Hepatocyte (in vitro differentiated cells): ENCODE measurements at regions not wholly inside any gene's neighbourhood (a gene's known extent, or its start where the extent isn't known, plus 50 kb on each side); places are given as distances from the start of the nearest gene placed in this dataset.

ENCODE experiments used
- DNase-seq: peaks from one replicate; pipeline ENCODE4 v3.0.0-alpha.2; 2016; ENCODE audit warnings: low spot score
- H2AFZ ChIP-seq: fragments of 200-600 bp; sonication (generic); 2 replicates; pipeline ENCODE4 v1.6.0; 2016; ENCODE audit warnings: antibody characterized with exemption, mild to moderate bottlenecking
- H3K27ac ChIP-seq: fragments of 200-600 bp; sonication (generic); 2 replicates; pipeline ENCODE4 v1.5.1; 2016; ENCODE audit warnings: mild to moderate bottlenecking
- H3K27me3 ChIP-seq: fragments of 200-600 bp; sonication (generic); 2 replicates; pipeline ENCODE4 v1.6.1; 2016
- H3K36me3 ChIP-seq: fragments of 200-600 bp; sonication (generic); replicated peaks from 2 replicates; pipeline ENCODE4 v1.5.1; 2016; ENCODE audit warnings: low read depth; ENCODE audit not compliant: insufficient read depth
- H3K4me1 ChIP-seq: fragments of 200-600 bp; sonication (generic); 2 replicates; pipeline ENCODE4 v1.5.1; 2016; ENCODE audit warnings: mild to moderate bottlenecking, moderate library complexity; ENCODE audit not compliant: insufficient read depth
- H3K4me2 ChIP-seq: fragments of 200-600 bp; sonication (generic); 2 replicates; pipeline ENCODE4 v1.6.0; 2016
- H3K4me3 ChIP-seq: fragments of 200-600 bp; sonication (generic); 2 replicates; pipeline ENCODE4 v1.5.1; 2016; ENCODE audit warnings: mild to moderate bottlenecking
- H3K79me2 ChIP-seq: fragments of 200-600 bp; sonication (generic); 2 replicates; pipeline ENCODE4 v1.6.0; 2017; ENCODE audit warnings: mild to moderate bottlenecking
- H3K9me2 ChIP-seq: fragments of 200-600 bp; sonication (generic); replicated peaks from 2 replicates; pipeline ENCODE4 v1.6.0; 2017; ENCODE audit warnings: mild to moderate bottlenecking; ENCODE audit not compliant: insufficient read depth
- H3K9me3 ChIP-seq: fragments of 200-600 bp; sonication (generic); 2 replicates; pipeline ENCODE4 v1.5.1; 2016; ENCODE audit warnings: low read depth, mild to moderate bottlenecking
- H4K20me1 ChIP-seq: fragments of 200-600 bp; sonication (generic); 2 replicates; pipeline ENCODE4 v1.6.0; 2016; ENCODE audit warnings: mild to moderate bottlenecking; ENCODE audit not compliant: insufficient read depth, poor library complexity, severe bottlenecking
- EZH2 ChIP-seq: fragments of 200-600 bp; sonication (generic); IDR thresholded peaks from 2 replicates; pipeline ENCODE4 v1.6.1; 2016; ENCODE audit warnings: antibody characterized with exemption, mild to moderate bottlenecking, borderline replicate concordance
- EZH2phosphoT487 ChIP-seq: fragments of 200-600 bp; sonication (generic); IDR thresholded peaks from one replicate; pipeline ENCODE4 v1.6.1; 2018; ENCODE audit warnings: antibody characterized with exemption, mild to moderate bottlenecking, low read depth, moderate library complexity; ENCODE audit not compliant: unreplicated experiment, severe bottlenecking
- WGBS: methylation state at CpG from one replicate; pipeline ENCODE4 v1.1.6; 2016; ENCODE audit warnings: low lambda C conversion rate; ENCODE audit errors: missing lambda C conversion rate; 5-methylcytosine and 5-hydroxymethylcytosine counted together
- TF ChIP-seq, protein P1 (sequence below): fragments of 200-600 bp; sonication (generic); IDR thresholded peaks from 2 replicates; pipeline ENCODE4 v1.5.1; 2016; ENCODE audit warnings: antibody characterized with exemption, mild to moderate bottlenecking; ENCODE audit not compliant: poor library complexity

DNA sequence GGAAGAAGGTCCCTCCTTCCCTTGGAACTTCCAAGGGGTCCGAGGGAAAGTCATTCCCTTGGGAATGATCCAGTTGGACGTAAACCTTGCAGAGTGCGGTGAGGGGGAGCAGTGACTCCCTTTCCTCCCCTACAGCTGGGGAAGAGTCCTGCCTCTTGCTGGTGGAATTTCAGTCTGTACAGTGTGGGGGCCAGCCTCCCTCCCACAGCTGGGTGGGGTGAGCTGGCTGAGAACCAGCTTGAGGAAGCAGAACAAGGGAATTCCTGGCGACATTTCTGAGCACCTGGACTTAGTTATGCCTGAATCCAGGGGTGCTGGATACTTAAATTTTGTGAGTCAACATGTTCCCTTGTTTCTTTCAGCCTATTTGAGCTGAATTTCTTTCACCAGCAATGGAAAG is 152.0 kb downstream of the ANKRD60 start:
- Histone ChIP-seq H3K4me2 (no peak overlapping the region), H3K4me1 (no peaks in the 10 kb centered on the region), H3K36me3 (no peaks in the 10 kb centered on the region), H3K9me3 (no peaks in the 10 kb centered on the region), H4K20me1 (no peaks in the 10 kb centered on the region), H3K27me3 (no peaks in the 10 kb centered on the region), H3K79me2 (no peaks in the 10 kb centered on the region), H2AFZ (no peak overlapping the region), H3K4me3 (no peak overlapping the region), H3K27ac (no peak overlapping the region), H3K9me2 (no peaks in the 10 kb centered on the region)
- WGBS = 66% methylated on average over 4 of the region's 4 CpGs
- DNase-seq = no peak
- TF ChIP-seq, protein P1, sequence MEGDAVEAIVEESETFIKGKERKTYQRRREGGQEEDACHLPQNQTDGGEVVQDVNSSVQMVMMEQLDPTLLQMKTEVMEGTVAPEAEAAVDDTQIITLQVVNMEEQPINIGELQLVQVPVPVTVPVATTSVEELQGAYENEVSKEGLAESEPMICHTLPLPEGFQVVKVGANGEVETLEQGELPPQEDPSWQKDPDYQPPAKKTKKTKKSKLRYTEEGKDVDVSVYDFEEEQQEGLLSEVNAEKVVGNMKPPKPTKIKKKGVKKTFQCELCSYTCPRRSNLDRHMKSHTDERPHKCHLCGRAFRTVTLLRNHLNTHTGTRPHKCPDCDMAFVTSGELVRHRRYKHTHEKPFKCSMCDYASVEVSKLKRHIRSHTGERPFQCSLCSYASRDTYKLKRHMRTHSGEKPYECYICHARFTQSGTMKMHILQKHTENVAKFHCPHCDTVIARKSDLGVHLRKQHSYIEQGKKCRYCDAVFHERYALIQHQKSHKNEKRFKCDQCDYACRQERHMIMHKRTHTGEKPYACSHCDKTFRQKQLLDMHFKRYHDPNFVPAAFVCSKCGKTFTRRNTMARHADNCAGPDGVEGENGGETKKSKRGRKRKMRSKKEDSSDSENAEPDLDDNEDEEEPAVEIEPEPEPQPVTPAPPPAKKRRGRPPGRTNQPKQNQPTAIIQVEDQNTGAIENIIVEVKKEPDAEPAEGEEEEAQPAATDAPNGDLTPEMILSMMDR = no peak
- no peak for TF ChIP-seq EZH2phosphoT487
- no peak for TF ChIP-seq EZH2

DNA sequence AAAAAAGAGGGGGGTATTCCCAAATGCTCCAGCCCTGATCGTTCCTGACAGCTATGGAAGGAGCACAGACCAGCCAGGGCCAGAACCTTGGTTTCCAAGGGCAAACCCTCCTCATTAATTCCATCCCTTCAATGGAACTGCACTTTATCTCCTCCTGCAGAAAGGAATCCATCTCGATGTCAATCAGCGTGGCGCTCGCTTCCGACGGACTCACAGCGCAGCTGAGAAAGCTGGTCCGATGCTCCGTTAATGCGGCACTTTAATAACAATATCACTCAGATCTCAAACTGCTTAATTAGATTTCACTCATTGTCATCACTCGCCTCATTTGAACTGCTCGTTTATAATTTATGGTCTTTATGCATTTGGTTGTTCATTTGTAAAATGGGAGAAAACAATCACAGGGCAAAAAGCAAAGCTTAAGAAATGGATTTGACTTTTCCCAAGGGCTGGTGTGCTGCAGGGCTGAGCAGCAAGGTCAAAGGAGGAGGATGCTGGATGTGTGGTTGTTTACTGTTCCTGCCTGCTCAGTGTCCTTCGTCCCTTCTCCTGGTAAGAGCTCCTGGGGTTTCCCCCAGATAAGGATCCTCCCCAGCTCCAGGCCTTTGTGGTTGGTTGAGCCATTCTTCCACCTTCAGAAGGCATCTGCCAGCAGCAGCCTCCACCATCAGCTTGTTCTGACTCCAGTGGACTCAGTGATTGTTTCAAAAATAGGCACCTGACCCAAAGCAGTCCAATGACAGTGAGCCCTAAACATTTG is 152.7 kb downstream of the ANKRD60 start:
- H3K27ac ChIP-seq = no peak overlapping the region
- H3K79me2 ChIP-seq = no peaks in the 10 kb centered on the region
- H3K4me2 ChIP-seq = no peak overlapping the region
- no peak for DNase-seq
- H3K4me3 ChIP-seq = no peak overlapping the region
- 88% methylated on average over 14 of the region's 14 CpGs for WGBS
- H2AFZ ChIP-seq = no peak overlapping the region
- H3K4me1 ChIP-seq = no peaks in the 10 kb centered on the region
- no peaks in the 10 kb centered on the region for H3K27me3 ChIP-seq
- no peaks in the 10 kb centered on the region for H4K20me1 ChIP-seq
- no peaks in the 10 kb centered on the region for H3K9me2 ChIP-seq
- TF ChIP-seq EZH2 (no peak), EZH2phosphoT487 (no peak)
- TF ChIP-seq, protein P1 = no peak
- H3K36me3 ChIP-seq = no peaks in the 10 kb centered on the region
- H3K9me3 ChIP-seq = no peaks in the 10 kb centered on the region

DNA sequence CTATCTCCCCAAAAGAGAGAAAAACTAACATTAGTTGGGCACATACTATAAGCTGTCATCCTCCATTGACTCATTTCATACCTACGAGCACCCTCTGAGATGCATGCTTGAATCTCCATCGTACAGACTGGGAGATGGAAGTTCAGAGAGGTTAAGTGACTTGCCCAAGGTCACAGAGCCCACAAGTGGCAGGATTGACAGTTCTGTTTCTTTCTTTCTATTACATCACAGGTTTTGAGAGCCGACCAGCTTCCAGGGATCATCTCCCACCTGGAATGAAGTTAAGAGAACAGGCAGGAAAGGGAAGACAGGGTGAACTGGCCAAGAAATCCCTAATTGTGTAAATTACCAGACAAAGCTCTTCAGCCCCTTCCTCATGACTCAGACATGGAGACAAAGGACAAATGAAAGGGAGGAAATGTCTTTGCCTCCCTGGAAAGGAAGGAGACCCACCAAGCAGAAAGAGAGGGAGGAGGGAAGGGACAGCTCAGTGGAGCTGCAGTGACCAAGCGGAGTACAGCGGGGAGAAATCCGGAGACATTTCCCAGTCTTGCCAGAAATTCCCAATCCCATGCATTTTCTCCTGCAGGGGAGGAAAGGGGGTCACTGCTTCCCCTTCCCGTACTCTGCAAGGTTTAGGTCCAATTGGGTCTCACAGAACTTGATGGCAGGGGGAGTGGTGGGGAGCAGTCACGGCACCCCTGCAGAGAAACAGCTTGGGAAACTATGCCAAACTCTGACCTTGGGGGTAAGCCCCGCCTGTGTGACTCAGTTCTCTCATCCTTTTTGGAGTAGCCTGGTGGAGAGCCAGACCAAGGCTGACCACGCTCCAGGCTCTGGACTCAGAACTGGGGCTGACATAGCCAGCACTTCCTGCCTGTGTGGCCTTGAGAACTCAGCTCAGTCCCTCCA is 154.3 kb downstream of the ANKRD60 start:
- no peak overlapping the region for H3K4me2 ChIP-seq
- H3K4me1 ChIP-seq = no peaks in the 10 kb centered on the region
- H3K27ac ChIP-seq = no peak overlapping the region
- H3K4me3 ChIP-seq = no peak overlapping the region
- DNase-seq = no peak
- TF ChIP-seq EZH2 = no peak
- TF ChIP-seq EZH2phosphoT487 = no peak
- TF ChIP-seq, protein P1 = no peak
- H3K9me3 ChIP-seq = no peaks in the 10 kb centered on the region
- WGBS = 82% methylated on average over 10 of the region's 10 CpGs
- no peaks in the 10 kb centered on the region for H3K27me3 ChIP-seq
- H3K9me2 ChIP-seq = no peaks in the 10 kb centered on the region
- H4K20me1 ChIP-seq = no peaks in the 10 kb centered on the region
- H3K36me3 ChIP-seq = no peaks in the 10 kb centered on the region
- no peaks in the 10 kb centered on the region for H3K79me2 ChIP-seq
- H2AFZ ChIP-seq = no peak overlapping the region
